B cell (primary cell): ENCODE measurements at regions not wholly inside any gene's neighbourhood (a gene's known extent, or its start where the extent isn't known, plus 50 kb on each side); places are given as distances from the start of the nearest gene placed in this dataset.

Source experiments
- ATAC-seq: fragments of 200-7000 bp; cut with Tn5 transposase; one replicate; pipeline ENCODE4 v1.10.0; 2021; ENCODE audit warnings: low read depth, mild to moderate bottlenecking, moderate number of reproducible peaks, moderate library complexity
- CTCF ChIA-PET: fragments of 350-600 bp; sonication (Branson Sonifier 250); formaldehyde crosslinking; loops from one replicate; lab custom pipeline; 2021; ENCODE audit warnings: antibody characterized with exemption, inconsistent platforms; lab: Charles Lee
- POLR2A ChIA-PET: fragments of 350-600 bp; sonication (Branson Sonifier 250); formaldehyde crosslinking; loops from one replicate; lab custom pipeline; 2021; ENCODE audit warnings: antibody characterized with exemption; lab: Charles Lee
- DNase-seq: peaks from one replicate; pipeline ENCODE4 v3.0.0; 2013
- H2AFZ ChIP-seq: 2 replicates; pipeline ENCODE4 v1.6.1; 2012; ENCODE audit warnings: mild to moderate bottlenecking, low read depth, low read length; ENCODE audit not compliant: insufficient read depth, poor library complexity, severe bottlenecking
- H3K27ac ChIP-seq, 2 donors: 1 replicate in 1 of 2; 2 replicates in 1 of 2; pipeline ENCODE4 v1.5.1; 2012 to 2013; ENCODE audit warnings: low read length in 2 of 2, mild to moderate bottlenecking in 2 of 2, moderate library complexity in 1 of 2
- H3K27me3 ChIP-seq, 4 experiments: fragments of 200-600 bp in 1 of 4; sonication (generic) in 1 of 4; replicated peaks in 1 of 4; 1 replicate in 2 of 4; 2 replicates in 2 of 4; pipeline versions ENCODE4 v1.6.1 to v1.7.0; 2013 to 2016; ENCODE audit warnings: low read length in 3 of 4, mild to moderate bottlenecking in 2 of 4, mixed read lengths in 1 of 4, moderate library complexity in 1 of 4; ENCODE audit not compliant: insufficient read depth in 4 of 4, control insufficient read depth in 3 of 4; ENCODE audit errors: control extremely low read depth in 1 of 4
- H3K36me3 ChIP-seq, 2 experiments: replicated peaks in 1 of 2; 1 replicate in 1 of 2; 2 replicates in 1 of 2; pipeline versions ENCODE4 v1.6.1 to v1.7.1; 2013; ENCODE audit warnings: low read length in 1 of 2; ENCODE audit not compliant: insufficient read depth in 2 of 2, control insufficient read depth in 1 of 2; ENCODE audit errors: control extremely low read depth in 1 of 2, extremely low read depth in 1 of 2
- H3K4me1 ChIP-seq, 2 donors: fragments of 200-600 bp in 1 of 2; sonication (generic) in 1 of 2; 1 replicate in 1 of 2; 2 replicates in 1 of 2; pipeline versions ENCODE4 v1.5.1 to v1.6.1; 2013 to 2017; ENCODE audit warnings: low read length in 2 of 2; ENCODE audit not compliant: control insufficient read depth in 2 of 2, insufficient read depth in 2 of 2
- H3K4me2 ChIP-seq: replicated peaks from 2 replicates; pipeline ENCODE3; 2012; ENCODE audit warnings: mild to moderate bottlenecking, low read depth, low read length; ENCODE audit not compliant: poor library complexity, severe bottlenecking
- H3K4me3 ChIP-seq, 5 experiments: fragments of 200-600 bp in 1 of 5; sonication (generic) in 1 of 5; 1 replicate in 3 of 5; 2 replicates in 2 of 5; pipeline versions ENCODE4 v1.5.1 to v1.7.0; 2011 to 2016; ENCODE audit warnings: low read length in 4 of 5, mild to moderate bottlenecking in 4 of 5, low read depth in 2 of 5, control low read depth in 1 of 5, moderate library complexity in 1 of 5; ENCODE audit not compliant: insufficient read depth in 1 of 5; ENCODE audit errors: control extremely low read depth in 1 of 5, extremely low read depth in 1 of 5
- H3K79me2 ChIP-seq: fragments of 200-600 bp; sonication (generic); one replicate; pipeline ENCODE4 v1.6.0; 2016; ENCODE audit warnings: low read length; ENCODE audit not compliant: control insufficient read depth, insufficient read depth
- H3K9ac ChIP-seq: fragments of 200-600 bp; sonication (generic); 2 replicates; pipeline ENCODE4 v1.6.1; 2017; ENCODE audit warnings: mild to moderate bottlenecking, low read length, moderate library complexity
- H3K9me3 ChIP-seq, 3 donors: one replicate each; pipeline versions ENCODE4 v1.6.1 to v1.7.1; 2013; ENCODE audit warnings: low read length in 2 of 3; ENCODE audit not compliant: control insufficient read depth in 2 of 3, insufficient read depth in 1 of 3; ENCODE audit errors: control extremely low read depth in 1 of 3
- H4K20me1 ChIP-seq: 2 replicates; pipeline ENCODE4 v1.6.0; 2012; ENCODE audit warnings: mild to moderate bottlenecking, low read length; ENCODE audit not compliant: insufficient read depth, control insufficient read depth, poor library complexity, severe bottlenecking
- H3K27ac Mint-ChIP-seq: one replicate; pipeline ENCODE4 v1.8.0; 2021; ENCODE audit warnings: mixed read lengths
- H3K27me3 Mint-ChIP-seq: one replicate; pipeline ENCODE4 v1.8.0; 2021; ENCODE audit warnings: mixed read lengths
- H3K4me1 Mint-ChIP-seq: one replicate; pipeline ENCODE4 v1.8.0; 2021; ENCODE audit warnings: mixed read lengths
- H3K4me3 Mint-ChIP-seq: one replicate; pipeline ENCODE4 v1.8.0; 2021; ENCODE audit warnings: mixed read lengths
- H3K9me3 Mint-ChIP-seq: one replicate; pipeline ENCODE4 v1.8.0; 2022; ENCODE audit warnings: mixed read lengths; ENCODE audit not compliant: insufficient read depth
- CTCF ChIP-seq: fragments of 200-600 bp; IDR thresholded peaks from one replicate; pipeline ENCODE4 v1.8.0; 2022; ENCODE audit warnings: antibody characterized with exemption, mild to moderate bottlenecking
- EZH2 ChIP-seq: IDR thresholded peaks from 2 replicates; pipeline ENCODE4 v1.6.1; 2012; ENCODE audit warnings: borderline replicate concordance, low read depth, mild to moderate bottlenecking, moderate library complexity, low read length; ENCODE audit not compliant: insufficient read depth, poor library complexity, severe bottlenecking
- WGBS: methylation state at CpG from one replicate; pipeline ENCODE4 v1.1.5; 2013; ENCODE audit warnings: missing lambda C conversion rate; ENCODE audit not compliant: insufficient coverage; 5-methylcytosine and 5-hydroxymethylcytosine counted together
- intact Hi-C: fragments of 100-400 bp; cut with micrococcal nuclease; formaldehyde crosslinking; loops from one replicate; pipeline ENCODE4 v1.10.0; 2022

DNA sequence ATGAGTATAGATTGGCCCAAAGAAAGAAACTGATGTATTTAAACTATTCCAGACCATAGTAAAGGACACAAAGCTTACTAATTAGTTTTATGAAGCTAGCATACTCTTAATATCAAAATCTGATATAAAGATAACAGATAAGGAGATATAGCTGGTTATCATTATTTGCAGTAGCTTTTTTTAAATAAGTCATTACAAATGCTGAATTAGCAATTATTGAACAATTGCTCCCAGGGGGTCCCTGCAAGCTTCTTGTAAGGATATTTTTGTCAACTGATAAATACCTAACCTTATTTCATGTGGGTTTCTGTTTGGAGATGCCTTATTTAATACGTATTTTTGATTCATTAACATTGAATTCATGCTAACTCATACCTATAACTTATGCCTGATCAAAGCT is 99.0 kb downstream of the RAB18 start:
- Histone ChIP-seq H3K27me3 (no peaks in the 10 kb centered on the region), H3K4me3 (no peak overlapping the region), H3K4me1 (no peaks in the 10 kb centered on the region), H3K36me3 (no peaks in the 10 kb centered on the region), H3K4me2 (no peak overlapping the region), H3K9ac (no peak overlapping the region), H3K27ac (no peak overlapping the region), H3K9me3 (peaks cover 0 to 1% (median 0%) of the 10 kb centered on the region in 3 donors), H2AFZ (no peak overlapping the region), H4K20me1 (no peaks in the 10 kb centered on the region), H3K79me2 (no peaks in the 10 kb centered on the region)
- Mint-ChIP-seq H3K4me3 (no peak overlapping the region), H3K4me1 (no peaks in the 10 kb centered on the region), H3K27me3 (peaks cover 16% of the 10 kb centered on the region), H3K27ac (no peak overlapping the region), H3K9me3 (no peaks in the 10 kb centered on the region)
- POLR2A ChIA-PET = interaction anchor here (0.6 kb wide), 1 partner anchor 8 kb away, joined by 3 read pairs; no protein-coding TSS in a partner anchor
- no peak for TF ChIP-seq CTCF
- no peak for TF ChIP-seq EZH2
- CTCF ChIA-PET = no interaction called here
- no peak for DNase-seq
- ATAC-seq = no peak
- intact Hi-C loops = no loop called here
- no CpG with 5 or more reads among the region's 1 CpG for WGBS

DNA sequence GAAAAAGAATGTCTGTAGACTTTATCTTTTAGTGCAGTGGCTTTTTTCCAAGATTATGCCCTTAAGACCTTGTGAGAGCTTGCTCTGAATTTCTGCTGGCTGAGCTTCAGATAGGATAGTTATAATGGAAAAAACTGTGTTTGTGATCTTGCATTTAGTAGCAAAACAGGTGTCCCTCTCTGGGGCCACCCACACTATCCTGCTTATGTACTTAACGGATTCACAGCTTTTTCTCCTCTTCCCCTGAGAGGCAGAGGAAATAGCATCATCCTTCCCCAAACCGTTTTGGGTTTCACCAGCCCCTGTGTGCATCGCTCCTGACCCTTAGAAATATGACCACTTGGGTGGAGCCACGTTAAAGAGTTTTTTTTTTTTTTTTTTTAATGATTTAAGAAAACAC is 101.2 kb downstream of the RAB18 start:
- no peaks in the 10 kb centered on the region for H3K4me1 Mint-ChIP-seq
- no peak overlapping the region for H3K27ac Mint-ChIP-seq
- ATAC-seq (no peak), DNase-seq (no peak)
- Histone ChIP-seq H3K27ac (no peak overlapping the region), H3K9ac (no peak overlapping the region), H3K4me2 (no peak overlapping the region), H3K27me3 (no peaks in the 10 kb centered on the region), H3K4me3 (no peak overlapping the region), H3K79me2 (no peaks in the 10 kb centered on the region), H3K9me3 (peaks cover 0 to 1% (median 0%) of the 10 kb centered on the region in 3 donors), H4K20me1 (no peaks in the 10 kb centered on the region), H3K36me3 (no peaks in the 10 kb centered on the region), H3K4me1 (no peaks in the 10 kb centered on the region), H2AFZ (no peak overlapping the region)
- intact Hi-C loops = no loop called here
- H3K27me3 Mint-ChIP-seq = peaks cover 10% of the 10 kb centered on the region
- TF ChIP-seq EZH2 (no peak), CTCF (no peak)
- WGBS = 83% methylated on average over 1 of the region's 4 CpGs
- no peaks in the 10 kb centered on the region for H3K9me3 Mint-ChIP-seq
- ChIA-PET CTCF (no interaction called here), POLR2A (no interaction called here)
- no peak overlapping the region for H3K4me3 Mint-ChIP-seq
